HEK293 (cell line): ENCODE measurements at regions not wholly inside any gene's neighbourhood (a gene's known extent, or its start where the extent isn't known, plus 50 kb on each side); places are given as distances from the start of the nearest gene placed in this dataset.

Experiments
- ZNF132 ChIP-seq: fragments of 450-650 bp; formaldehyde crosslinking; IDR thresholded peaks from 2 replicates; pipeline ENCODE4 v1.5.1; 2017; ENCODE audit warnings: missing biosample characterization, missing genetic modification characterization, borderline replicate concordance
- ZNF416 ChIP-seq: fragments of 450-650 bp; formaldehyde crosslinking; IDR thresholded peaks from 2 replicates; pipeline ENCODE4 v1.5.1; 2016; ENCODE audit warnings: missing biosample characterization, missing genetic modification characterization
- TF ChIP-seq, protein P1 (sequence below): sonication (generic); formaldehyde crosslinking; IDR thresholded peaks from 2 replicates; pipeline ENCODE4 v1.8.1; 2022; ENCODE audit warnings: mild to moderate bottlenecking, moderate library complexity, missing genetic modification reagents

DNA sequence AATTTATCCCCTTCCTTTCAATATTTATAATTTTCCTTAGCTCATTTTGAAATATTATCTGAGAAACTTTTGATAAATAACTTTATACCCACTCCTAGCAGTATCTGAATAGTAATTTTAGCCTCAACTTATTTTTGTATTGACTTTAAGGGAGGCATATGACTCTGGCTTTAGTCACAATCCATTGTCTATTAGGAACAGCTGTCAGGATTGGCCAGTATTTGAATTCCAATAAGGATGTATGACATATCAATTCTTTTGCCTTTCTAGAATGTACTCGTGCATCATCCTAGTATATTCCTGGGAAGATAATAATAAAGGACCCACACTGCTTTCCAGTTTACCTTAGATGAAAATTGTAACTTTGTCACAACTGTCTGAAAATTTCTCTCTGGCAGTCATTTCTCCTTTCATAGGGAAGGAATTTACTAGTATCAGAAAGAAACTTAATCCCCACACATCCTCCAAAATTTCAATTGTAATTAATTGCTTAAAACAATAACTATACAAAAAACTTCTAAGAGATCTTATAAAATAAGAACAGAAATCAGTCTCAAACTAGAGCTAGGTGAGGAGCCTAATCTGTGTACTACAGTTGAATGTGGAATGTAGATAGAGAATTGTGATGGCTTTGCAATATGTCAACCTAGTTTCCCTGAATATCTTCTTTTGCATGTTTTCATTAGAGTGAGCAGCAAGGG is 121.0 kb upstream of the EPHA5 start:
- no peak for TF ChIP-seq ZNF416 (tag by site-specific recombination)
- no peak for TF ChIP-seq ZNF132
- TF ChIP-seq, protein P1, sequence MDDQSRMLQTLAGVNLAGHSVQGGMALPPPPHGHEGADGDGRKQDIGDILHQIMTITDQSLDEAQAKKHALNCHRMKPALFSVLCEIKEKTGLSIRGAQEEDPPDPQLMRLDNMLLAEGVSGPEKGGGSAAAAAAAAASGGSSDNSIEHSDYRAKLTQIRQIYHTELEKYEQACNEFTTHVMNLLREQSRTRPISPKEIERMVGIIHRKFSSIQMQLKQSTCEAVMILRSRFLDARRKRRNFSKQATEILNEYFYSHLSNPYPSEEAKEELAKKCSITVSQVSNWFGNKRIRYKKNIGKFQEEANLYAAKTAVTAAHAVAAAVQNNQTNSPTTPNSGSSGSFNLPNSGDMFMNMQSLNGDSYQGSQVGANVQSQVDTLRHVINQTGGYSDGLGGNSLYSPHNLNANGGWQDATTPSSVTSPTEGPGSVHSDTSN = no peak
